IMR-90 (cell line): ENCODE measurements at regions not wholly inside any gene's neighbourhood (a gene's known extent, or its start where the extent isn't known, plus 50 kb on each side); places are given as distances from the start of the nearest gene placed in this dataset.

Experiments
- ATAC-seq: fragments of 200-7000 bp; cut with Tn5 transposase; 2 replicates; pipeline ENCODE4 v1.9.1; 2020; ENCODE audit warnings: low read depth, mild to moderate bottlenecking, moderate library complexity
- BruUV-seq: library from RNA; stranded (reverse); fragments of 400-500 nt; replicated peaks from 2 replicates; lab custom pipeline; 2021; lab: Mats Ljungman, UMichigan
- CTCF ChIA-PET: fragments of 300-600 bp; formaldehyde crosslinking; extraction: SDS; loops from one replicate; lab custom pipeline; 2021; ENCODE audit warnings: antibody characterized with exemption; lab: Yijun Ruan, JAX
- POLR2A ChIA-PET: fragments of 300-600 bp; sonication (Branson Sonifier 250); formaldehyde crosslinking; loops from one replicate; lab custom pipeline; 2022; ENCODE audit warnings: antibody characterized with exemption; ENCODE audit not compliant: unreplicated experiment; lab: Charles Lee
- DNase-seq: peaks from one replicate; pipeline ENCODE4 v3.0.0; 2013
- H2AFZ ChIP-seq: replicated peaks from 2 replicates; pipeline ENCODE3; 2013; ENCODE audit warnings: low read length, mild to moderate bottlenecking; ENCODE audit not compliant: poor library complexity
- H2AK5ac ChIP-seq: 2 replicates; pipeline ENCODE4 v1.6.1; 2013; ENCODE audit warnings: low read depth, low read length, inconsistent platforms
- H2AK9ac ChIP-seq: replicated peaks from 2 replicates; pipeline ENCODE3; 2013; ENCODE audit warnings: mild to moderate bottlenecking, low read depth, low read length, moderate library complexity; ENCODE audit not compliant: poor library complexity
- H2BK120ac ChIP-seq: 2 replicates; pipeline ENCODE4 v1.6.1; 2013; ENCODE audit warnings: low read depth, low read length, inconsistent platforms
- H2BK15ac ChIP-seq: 3 replicates; pipeline ENCODE4 v1.6.1; 2013; ENCODE audit warnings: low read depth, low read length, inconsistent platforms
- H2BK20ac ChIP-seq: 2 replicates; pipeline ENCODE4 v1.6.1; 2013; ENCODE audit warnings: low read depth, mild to moderate bottlenecking, inconsistent platforms, low read length, moderate library complexity
- H2BK5ac ChIP-seq: 2 replicates; pipeline ENCODE4 v1.6.1; 2013; ENCODE audit warnings: mild to moderate bottlenecking, low read depth, low read length, inconsistent platforms; ENCODE audit not compliant: poor library complexity, severe bottlenecking
- H3K14ac ChIP-seq: replicated peaks from 2 replicates; pipeline ENCODE4 v1.6.1; 2013; ENCODE audit warnings: low read depth, low read length, inconsistent platforms
- H3K18ac ChIP-seq: 2 replicates; pipeline ENCODE4 v1.6.1; 2013; ENCODE audit warnings: low read depth, low read length, control low read depth
- H3K23ac ChIP-seq: 2 replicates; pipeline ENCODE4 v1.6.1; 2013; ENCODE audit warnings: low read depth, low read length, inconsistent platforms
- H3K27ac ChIP-seq: 2 replicates; pipeline ENCODE4 v1.5.1; 2013; ENCODE audit warnings: mild to moderate bottlenecking, control low read depth, low read length; ENCODE audit not compliant: insufficient read depth
- H3K27me3 ChIP-seq: 2 replicates; pipeline ENCODE4 v1.6.1; 2013; ENCODE audit warnings: low read length; ENCODE audit not compliant: control insufficient read depth, insufficient read depth
- H3K36me3 ChIP-seq: 2 replicates; pipeline ENCODE4 v1.6.1; 2013; ENCODE audit warnings: low read length, mixed read lengths; ENCODE audit not compliant: control insufficient read depth, insufficient read depth
- H3K4ac ChIP-seq: 2 replicates; pipeline ENCODE4 v1.6.1; 2013; ENCODE audit warnings: low read depth, low read length, inconsistent platforms
- H3K4me1 ChIP-seq: 2 replicates; pipeline ENCODE4 v1.6.1; 2013; ENCODE audit warnings: low read length, mixed read lengths; ENCODE audit not compliant: control insufficient read depth, insufficient read depth
- H3K4me2 ChIP-seq: 2 replicates; pipeline ENCODE4 v1.6.1; 2013; ENCODE audit warnings: low read depth, mild to moderate bottlenecking, control low read depth, low read length, moderate library complexity
- H3K4me3 ChIP-seq: 2 replicates; pipeline ENCODE4 v1.5.1; 2013; ENCODE audit warnings: low read depth, mild to moderate bottlenecking, control low read depth, low read length, moderate library complexity; ENCODE audit not compliant: insufficient read depth
- H3K56ac ChIP-seq: 2 replicates; pipeline ENCODE4 v1.6.1; 2013; ENCODE audit warnings: low read length, inconsistent platforms; ENCODE audit not compliant: insufficient read depth; ENCODE audit errors: extremely low read depth
- H3K79me1 ChIP-seq, 2 experiments: 2 replicates each; pipeline ENCODE4 v1.6.1; 2013; ENCODE audit warnings: low read length in 2 of 2, inconsistent platforms in 1 of 2, low read depth in 1 of 2
- H3K9ac ChIP-seq: 2 replicates; pipeline ENCODE4 v1.6.1; 2013; ENCODE audit warnings: low read depth, low read length, control low read depth
- H3K9me1 ChIP-seq: 2 replicates; pipeline ENCODE4 v1.6.1; 2013; ENCODE audit warnings: low read length, inconsistent platforms; ENCODE audit not compliant: insufficient read depth
- H3K9me3 ChIP-seq: 2 replicates; pipeline ENCODE4 v1.6.1; 2013; ENCODE audit warnings: low read length; ENCODE audit not compliant: control insufficient read depth, insufficient read depth
- H4K20me1 ChIP-seq: 2 replicates; pipeline ENCODE4 v1.6.1; 2013; ENCODE audit warnings: low read length, inconsistent platforms; ENCODE audit not compliant: insufficient read depth
- H4K5ac ChIP-seq: 2 replicates; pipeline ENCODE4 v1.6.1; 2013; ENCODE audit warnings: mild to moderate bottlenecking, low read depth, low read length, control low read depth
- H4K8ac ChIP-seq, 2 experiments: 2 replicates each; pipeline ENCODE4 v1.6.1; 2013; ENCODE audit warnings: low read depth in 2 of 2, low read length in 2 of 2, control low read depth in 1 of 2, inconsistent platforms in 1 of 2
- H4K91ac ChIP-seq: 2 replicates; pipeline ENCODE4 v1.6.1; 2013; ENCODE audit warnings: low read depth, low read length, inconsistent platforms; ENCODE audit not compliant: insufficient read depth
- BHLHE40 ChIP-seq: fragments of 150-350 bp; IDR thresholded peaks from 2 replicates; pipeline ENCODE4 v1.6.1; 2016; ENCODE audit warnings: mild to moderate bottlenecking, low read depth, low read length
- ELK1 ChIP-seq: fragments of 150-350 bp; IDR thresholded peaks from 2 replicates; pipeline ENCODE4 v1.6.1; 2016; ENCODE audit warnings: low read depth, mild to moderate bottlenecking, low read length, moderate library complexity, borderline replicate concordance
- FOS ChIP-seq: fragments of 150-350 bp; IDR thresholded peaks from 2 replicates; pipeline ENCODE4 v1.6.1; 2016; ENCODE audit warnings: low read depth, low read length
- MAFK ChIP-seq: IDR thresholded peaks from 2 replicates; pipeline ENCODE4 v1.6.1; 2012; ENCODE audit warnings: low read depth, low read length, improper control_type of control experiment
- MAZ ChIP-seq: IDR thresholded peaks from 2 replicates; pipeline ENCODE4 v1.6.1; 2012; ENCODE audit warnings: low read depth, mild to moderate bottlenecking, low read length, improper control_type of control experiment, moderate library complexity, borderline replicate concordance
- MXI1 ChIP-seq: IDR thresholded peaks from 2 replicates; pipeline ENCODE4 v1.6.1; 2012; ENCODE audit warnings: low read depth, mild to moderate bottlenecking, low read length, moderate library complexity, borderline replicate concordance
- NFE2L2 ChIP-seq: fragments of 150-350 bp; IDR thresholded peaks from 2 replicates; pipeline ENCODE4 v1.6.1; 2016; ENCODE audit warnings: low read depth, mild to moderate bottlenecking, low read length
- POLR2A ChIP-seq: IDR thresholded peaks from 2 replicates; pipeline ENCODE4 v1.6.1; 2012; ENCODE audit warnings: mild to moderate bottlenecking, low read depth, low read length
- RAD21 ChIP-seq: IDR thresholded peaks from 2 replicates; pipeline ENCODE4 v1.6.1; 2012; ENCODE audit warnings: low read length, improper control_type of control experiment
- RFX5 ChIP-seq: IDR thresholded peaks from 2 replicates; pipeline ENCODE4 v1.8.0; 2012; ENCODE audit warnings: low read depth, mild to moderate bottlenecking, low read length, moderate library complexity
- WGBS, 2 experiments: methylation state at CpG; one replicate each; pipeline versions ENCODE4 v1.1.5 to v1.1.7; 2013; ENCODE audit warnings: missing lambda C conversion rate in 2 of 2; ENCODE audit not compliant: insufficient read length in 1 of 2; ENCODE audit errors: extremely low coverage in 2 of 2; 5-methylcytosine and 5-hydroxymethylcytosine counted together
- dilution Hi-C: fragments of 300-500 bp; cut with HindIII; formaldehyde crosslinking; loops from one replicate; pipeline ENCODE4 v1.14.3; 2018; ENCODE audit warnings: low sequenced_read_pairs; ENCODE audit not compliant: unreplicated experiment
- in situ Hi-C: fragments of 300-500 bp; cut with MboI; formaldehyde crosslinking; loops from 3 replicates; pipeline ENCODE4 v1.14.3; 2019; ENCODE audit warnings: low sequenced_read_pairs, inconsistent platforms, mixed read lengths
- intact Hi-C: fragments of 100-400 bp; cut with micrococcal nuclease; formaldehyde crosslinking; loops from 2 replicates; pipeline ENCODE4 v1.10.0; 2022
- TF ChIP-seq, protein P1 (sequence below): conservative IDR thresholded peaks from 2 replicates; pipeline ENCODE4 v1.5.1; 2012; ENCODE audit warnings: mild to moderate bottlenecking, low read depth, low read length, improper control_type of control experiment

DNA sequence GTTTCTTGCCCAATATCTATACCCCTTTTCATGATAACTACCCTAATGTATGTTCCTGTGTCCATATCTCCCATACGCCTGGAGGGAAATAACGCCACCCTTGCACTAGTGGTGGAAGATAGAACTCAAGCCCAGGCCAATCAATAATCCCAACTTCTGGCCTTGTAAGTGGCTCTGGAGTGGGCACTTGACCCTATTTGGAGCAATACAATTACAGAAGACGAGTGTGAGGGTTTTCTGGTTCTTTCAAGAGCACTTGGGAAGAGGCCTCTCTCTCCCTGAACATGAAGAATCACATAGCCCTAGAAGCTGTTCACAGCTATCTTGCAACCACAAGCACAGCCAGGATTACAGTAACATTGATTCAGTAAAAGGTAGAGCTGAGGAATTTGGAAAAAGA is 217.9 kb downstream of the RAB11FIP4 start:
- dilution Hi-C loops = no loop called here
- Histone ChIP-seq H3K9me3 (no peaks in the 10 kb centered on the region), H3K27me3 (no peaks in the 10 kb centered on the region), H3K56ac (no peak overlapping the region), H2AK5ac (no peak overlapping the region), H4K8ac (no peak overlapping the region), H2AK9ac (peak overlapping the region; percentile 67), H3K9me1 (no peaks in the 10 kb centered on the region), H2AFZ (no peak overlapping the region), H3K14ac (no peak overlapping the region), H3K36me3 (no peaks in the 10 kb centered on the region), H4K20me1 (no peaks in the 10 kb centered on the region), H3K79me1 (no peaks in the 10 kb centered on the region), H3K23ac (no peak overlapping the region), H3K4me2 (no peak overlapping the region), H3K4me3 (no peak overlapping the region), H3K4me1 (no peaks in the 10 kb centered on the region), H2BK20ac (no peak overlapping the region), H4K5ac (no peak overlapping the region; the same call in 1 of the 2 replicates), H3K27ac (no peak overlapping the region), H3K18ac (no peak overlapping the region), H3K4ac (no peak overlapping the region), H2BK120ac (no peak overlapping the region), H4K91ac (no peak overlapping the region), H2BK15ac (no peak overlapping the region), H2BK5ac (no peak overlapping the region), H3K9ac (no peak overlapping the region)
- in situ Hi-C loops = no loop called here
- CTCF ChIA-PET = interaction anchor here (0.7 to 1.3 kb wide), 2 partner anchors 12 to 237 kb away, joined by 3 read pairs; no protein-coding TSS in a partner anchor
- no CpG with 5 or more reads among the region's 3 CpGs for WGBS, 2 experiments
- no TSS peak for BruUV-seq
- DNase-seq (no peak), ATAC-seq (no peak)
- intact Hi-C loops = no loop called here
- POLR2A ChIA-PET = no interaction called here
- TF ChIP-seq POLR2A = no peak
- no peak for TF ChIP-seq ELK1
- no peak for TF ChIP-seq RFX5
- TF ChIP-seq RAD21 = no peak
- no peak for TF ChIP-seq FOS
- TF ChIP-seq MXI1 = no peak
- no peak for TF ChIP-seq BHLHE40
- TF ChIP-seq, protein P1, sequence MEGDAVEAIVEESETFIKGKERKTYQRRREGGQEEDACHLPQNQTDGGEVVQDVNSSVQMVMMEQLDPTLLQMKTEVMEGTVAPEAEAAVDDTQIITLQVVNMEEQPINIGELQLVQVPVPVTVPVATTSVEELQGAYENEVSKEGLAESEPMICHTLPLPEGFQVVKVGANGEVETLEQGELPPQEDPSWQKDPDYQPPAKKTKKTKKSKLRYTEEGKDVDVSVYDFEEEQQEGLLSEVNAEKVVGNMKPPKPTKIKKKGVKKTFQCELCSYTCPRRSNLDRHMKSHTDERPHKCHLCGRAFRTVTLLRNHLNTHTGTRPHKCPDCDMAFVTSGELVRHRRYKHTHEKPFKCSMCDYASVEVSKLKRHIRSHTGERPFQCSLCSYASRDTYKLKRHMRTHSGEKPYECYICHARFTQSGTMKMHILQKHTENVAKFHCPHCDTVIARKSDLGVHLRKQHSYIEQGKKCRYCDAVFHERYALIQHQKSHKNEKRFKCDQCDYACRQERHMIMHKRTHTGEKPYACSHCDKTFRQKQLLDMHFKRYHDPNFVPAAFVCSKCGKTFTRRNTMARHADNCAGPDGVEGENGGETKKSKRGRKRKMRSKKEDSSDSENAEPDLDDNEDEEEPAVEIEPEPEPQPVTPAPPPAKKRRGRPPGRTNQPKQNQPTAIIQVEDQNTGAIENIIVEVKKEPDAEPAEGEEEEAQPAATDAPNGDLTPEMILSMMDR = no peak
- no peak for TF ChIP-seq MAZ
- TF ChIP-seq MAFK = no peak
- TF ChIP-seq NFE2L2 = no peak
